ENCODE measurements at regions not wholly inside any gene's neighbourhood (a gene's known extent, or its start where the extent isn't known, plus 50 kb on each side); places are given as distances from the start of the nearest gene placed in this dataset.
"Not testable (repeated sequence)": the region's sequence is repeated elsewhere in the genome, so short reads cannot be mapped to it uniquely, and the experiment has no call there.

- Histone ChIP-seq H3K79me2 (ENCODE audit: control insufficient read depth, insufficient read depth, low read length) (no peaks in the 10 kb centered on the region), H3K36me3 (ENCODE audit: control insufficient read depth in 2 of 2, extremely low read depth in 1 of 2, insufficient read depth in 2 of 2, low read length in 2 of 2) (no peaks in the 10 kb centered on the region), H3K27me3 (ENCODE audit: control insufficient read depth in 2 of 2, insufficient read depth in 2 of 2, low read length in 2 of 2) (no peaks in the 10 kb centered on the region), H3K4me1 (ENCODE audit: control insufficient read depth, extremely low read depth, insufficient read depth, low read length) (no peaks in the 10 kb centered on the region), H3K4me2 (ENCODE audit: insufficient read depth, low read length) (no peak overlapping the region), H3K4me3 (replicated peaks in 1 of 3; ENCODE audit: insufficient read depth in 1 of 3, low read depth in 1 of 3, low read length in 3 of 3) (no peak overlapping the region), H3K27ac (ENCODE audit: insufficient read depth, low read depth, low read length) (no peak overlapping the region), H3K9me3 (replicated peaks; ENCODE audit: control insufficient read depth, insufficient read depth, low read length) (no peaks in the 10 kb centered on the region), H3K9me1 (replicated peaks; ENCODE audit: control insufficient read depth, extremely low read depth, insufficient read depth, low read length) (no peaks in the 10 kb centered on the region), H3K9ac (replicated peaks; ENCODE audit: extremely low read depth, insufficient read depth, low read length) (no peak overlapping the region), H2AFZ (ENCODE audit: low read depth, low read length) (no peak overlapping the region), H4K20me1 (replicated peaks; ENCODE audit: control insufficient read depth, extremely low read depth, insufficient read depth, low read length) (no peaks in the 10 kb centered on the region)
- dilution Hi-C loops (cut with MboI; ENCODE audit: extremely low pct_ligation_motif_present, low sequenced_read_pairs), result no loop called here
- ChIA-PET CTCF (no interaction called here), POLR2A (no interaction called here)
- no peak for FAIRE-seq
- no peak for DNase-seq (ENCODE audit: low read depth, low spot score)
- TF ChIP-seq CTCF (IDR thresholded peaks at IDR 0.05; ENCODE audit: extremely low read depth in 1 of 2, insufficient read depth in 1 of 2, low read depth in 1 of 2, low read length in 2 of 2) (no peak), POLR2AphosphoS5 (IDR thresholded peaks at IDR 0.05; ENCODE audit: insufficient read depth, low read depth, low read length) (no peak), GATA2 (IDR thresholded peaks at IDR 0.05; ENCODE audit: insufficient read depth, insufficient read length, low read depth, low read length) (no peak), JUN (IDR thresholded peaks at IDR 0.05; ENCODE audit: borderline replicate concordance, insufficient read depth, insufficient read length, low read depth) (no peak), FOS (IDR thresholded peaks at IDR 0.05; ENCODE audit: borderline replicate concordance, insufficient read depth, low read length) (no peak), EZH2 (IDR thresholded peaks at IDR 0.05; ENCODE audit: borderline replicate concordance, low read depth, low read length, severe bottlenecking) (no peak), MYC (IDR thresholded peaks at IDR 0.05; ENCODE audit: low read depth, low read length) (no peak), POLR2A (IDR thresholded peaks at IDR 0.05; ENCODE audit: low read depth, low read length) (no peak), MAX (IDR thresholded peaks at IDR 0.05; ENCODE audit: insufficient read depth, insufficient read length) (no peak)
- BruUV-seq (replicated peaks), result no TSS peak
- intact Hi-C loops (cut with micrococcal nuclease), result no loop called here
Observed at GRCh38 chr13:82058364-82058763, 1717.4 kb upstream of the SPRY2 start.

GRCh38 chr13:82045316-82045715, 1704.4 kb upstream of the SPRY2 start:
- FAIRE-seq; H2AFZ ChIP-seq (ENCODE audit: low read depth, low read length); H3K9me1 ChIP-seq (replicated peaks; ENCODE audit: control insufficient read depth, extremely low read depth, insufficient read depth, low read length); dilution Hi-C loops (cut with MboI; ENCODE audit: extremely low pct_ligation_motif_present, low sequenced_read_pairs); intact Hi-C loops (cut with micrococcal nuclease); H4K20me1 ChIP-seq (replicated peaks; ENCODE audit: control insufficient read depth, extremely low read depth, insufficient read depth, low read length); H3K4me2 ChIP-seq (ENCODE audit: insufficient read depth, low read length); H3K79me2 ChIP-seq (ENCODE audit: control insufficient read depth, insufficient read depth, low read length); H3K27ac ChIP-seq (ENCODE audit: insufficient read depth, low read depth, low read length); H3K9me3 ChIP-seq (replicated peaks; ENCODE audit: control insufficient read depth, insufficient read depth, low read length); H3K36me3 ChIP-seq (ENCODE audit: control insufficient read depth in 2 of 2, extremely low read depth in 1 of 2, insufficient read depth in 2 of 2, low read length in 2 of 2); POLR2A ChIA-PET; H3K4me3 ChIP-seq (replicated peaks in 1 of 3; ENCODE audit: insufficient read depth in 1 of 3, low read depth in 1 of 3, low read length in 3 of 3); CTCF ChIA-PET; H3K27me3 ChIP-seq (ENCODE audit: control insufficient read depth in 2 of 2, insufficient read depth in 2 of 2, low read length in 2 of 2); DNase-seq (ENCODE audit: low read depth, low spot score); BruUV-seq (replicated peaks); H3K4me1 ChIP-seq (ENCODE audit: control insufficient read depth, extremely low read depth, insufficient read depth, low read length); H3K9ac ChIP-seq (replicated peaks; ENCODE audit: extremely low read depth, insufficient read depth, low read length): not testable (repeated sequence)

Data from endothelial cell of umbilical vein (primary cell).